ENCODE measurements at regions not wholly inside any gene's neighbourhood (a gene's known extent, or its start where the extent isn't known, plus 50 kb on each side); places are given as distances from the start of the nearest gene placed in this dataset.
"Not testable (repeated sequence)": the region's sequence is repeated elsewhere in the genome, so short reads cannot be mapped to it uniquely, and the experiment has no call there.

DNA sequence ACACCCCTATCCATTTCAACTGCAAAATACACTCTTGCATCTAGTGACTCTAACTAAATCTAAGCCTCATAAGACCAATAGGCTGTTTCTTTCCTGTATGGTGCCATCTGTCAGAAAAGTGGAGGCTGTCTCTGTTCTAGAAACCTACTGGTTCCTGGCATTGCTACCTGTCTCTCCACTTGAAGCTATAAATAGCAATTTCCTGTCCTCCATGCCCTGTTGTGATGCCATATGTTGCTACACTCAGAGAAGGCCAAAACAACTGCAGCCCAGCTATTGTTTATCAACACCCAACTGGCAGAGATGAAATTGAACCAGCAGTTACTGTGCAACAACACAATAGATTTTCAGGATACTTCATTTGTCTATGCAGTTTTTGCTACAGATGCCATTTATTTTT is 1355.1 kb upstream of the SLC39A10 start:
- no peak overlapping the region for H2AFZ ChIP-seq
- H3K9me3 ChIP-seq (ENCODE audit: low read depth), result no peaks in the 10 kb centered on the region
- no peak overlapping the region for H3K4me2 ChIP-seq
- TF ChIP-seq EZH2 (IDR thresholded peaks at IDR 0.05; ENCODE audit: borderline replicate concordance) (no peak), CTCF (IDR thresholded peaks at IDR 0.05; ENCODE audit: poor library complexity) (no peak), EZH2phosphoT487 (IDR thresholded peaks at IDR 0.05; ENCODE audit: low read depth, severe bottlenecking, unreplicated experiment) (no peak)
- no peaks in the 10 kb centered on the region for H3K79me2 ChIP-seq
- H3K4me1 ChIP-seq (ENCODE audit: insufficient read depth), result no peaks in the 10 kb centered on the region
- H3K9me2 ChIP-seq (replicated peaks; ENCODE audit: insufficient read depth), result no peaks in the 10 kb centered on the region
- no peaks in the 10 kb centered on the region for H3K27me3 ChIP-seq
- no peaks in the 10 kb centered on the region for H3K36me3 ChIP-seq (replicated peaks; ENCODE audit: insufficient read depth, low read depth)
- H3K27ac ChIP-seq, result no peak overlapping the region
- no peak for DNase-seq (ENCODE audit: low spot score)
- no peaks in the 10 kb centered on the region for H4K20me1 ChIP-seq (ENCODE audit: insufficient read depth, poor library complexity, severe bottlenecking)
- H3K4me3 ChIP-seq, result no peak overlapping the region

GRCh38 chr2:194294156-194294555 is 1362.9 kb upstream of the SLC39A10 start:
- H3K79me2 ChIP-seq, result no peaks in the 10 kb centered on the region
- no peaks in the 10 kb centered on the region for H3K36me3 ChIP-seq (replicated peaks; ENCODE audit: insufficient read depth, low read depth)
- H3K4me1 ChIP-seq (ENCODE audit: insufficient read depth), result no peaks in the 10 kb centered on the region
- H2AFZ ChIP-seq, result no peak overlapping the region
- H3K9me2 ChIP-seq (replicated peaks; ENCODE audit: insufficient read depth), result no peaks in the 10 kb centered on the region
- no peak overlapping the region for H3K4me3 ChIP-seq
- no peak for DNase-seq (ENCODE audit: low spot score)
- H3K9me3 ChIP-seq (ENCODE audit: low read depth), result no peaks in the 10 kb centered on the region
- 86% methylated on average over 1 of the region's 1 CpG for WGBS (ENCODE audit: low lambda C conversion rate, missing lambda C conversion rate)
- H3K4me2 ChIP-seq, result no peak overlapping the region
- TF ChIP-seq EZH2 (IDR thresholded peaks at IDR 0.05; ENCODE audit: borderline replicate concordance) (no peak), CTCF (IDR thresholded peaks at IDR 0.05; ENCODE audit: poor library complexity) (no peak), EZH2phosphoT487 (IDR thresholded peaks at IDR 0.05; ENCODE audit: low read depth, severe bottlenecking, unreplicated experiment) (no peak)
- no peaks in the 10 kb centered on the region for H3K27me3 ChIP-seq
- H3K27ac ChIP-seq, result no peak overlapping the region
- H4K20me1 ChIP-seq (ENCODE audit: insufficient read depth, poor library complexity, severe bottlenecking), result no peaks in the 10 kb centered on the region

GRCh38 chr2:194291104-194291503 is 1365.9 kb upstream of the SLC39A10 start:
- H3K4me2 ChIP-seq, result no peak overlapping the region
- H2AFZ ChIP-seq, result no peak overlapping the region
- no peaks in the 10 kb centered on the region for H3K4me1 ChIP-seq (ENCODE audit: insufficient read depth)
- H4K20me1 ChIP-seq (ENCODE audit: insufficient read depth, poor library complexity, severe bottlenecking), result no peaks in the 10 kb centered on the region
- no peaks in the 10 kb centered on the region for H3K36me3 ChIP-seq (replicated peaks; ENCODE audit: insufficient read depth, low read depth)
- no peak for DNase-seq (ENCODE audit: low spot score)
- no peak for TF ChIP-seq EZH2phosphoT487 (IDR thresholded peaks at IDR 0.05; ENCODE audit: low read depth, severe bottlenecking, unreplicated experiment)
- no peak for TF ChIP-seq CTCF (IDR thresholded peaks at IDR 0.05; ENCODE audit: poor library complexity)
- TF ChIP-seq EZH2 (IDR thresholded peaks at IDR 0.05; ENCODE audit: borderline replicate concordance), result no peak
- 86% methylated on average over 4 of the region's 4 CpGs for WGBS (ENCODE audit: low lambda C conversion rate, missing lambda C conversion rate)
- no peaks in the 10 kb centered on the region for H3K9me2 ChIP-seq (replicated peaks; ENCODE audit: insufficient read depth)
- H3K9me3 ChIP-seq (ENCODE audit: low read depth), result no peaks in the 10 kb centered on the region
- H3K27ac ChIP-seq, result no peak overlapping the region
- no peaks in the 10 kb centered on the region for H3K79me2 ChIP-seq
- H3K4me3 ChIP-seq, result no peak overlapping the region
- H3K27me3 ChIP-seq, result no peaks in the 10 kb centered on the region

DNA sequence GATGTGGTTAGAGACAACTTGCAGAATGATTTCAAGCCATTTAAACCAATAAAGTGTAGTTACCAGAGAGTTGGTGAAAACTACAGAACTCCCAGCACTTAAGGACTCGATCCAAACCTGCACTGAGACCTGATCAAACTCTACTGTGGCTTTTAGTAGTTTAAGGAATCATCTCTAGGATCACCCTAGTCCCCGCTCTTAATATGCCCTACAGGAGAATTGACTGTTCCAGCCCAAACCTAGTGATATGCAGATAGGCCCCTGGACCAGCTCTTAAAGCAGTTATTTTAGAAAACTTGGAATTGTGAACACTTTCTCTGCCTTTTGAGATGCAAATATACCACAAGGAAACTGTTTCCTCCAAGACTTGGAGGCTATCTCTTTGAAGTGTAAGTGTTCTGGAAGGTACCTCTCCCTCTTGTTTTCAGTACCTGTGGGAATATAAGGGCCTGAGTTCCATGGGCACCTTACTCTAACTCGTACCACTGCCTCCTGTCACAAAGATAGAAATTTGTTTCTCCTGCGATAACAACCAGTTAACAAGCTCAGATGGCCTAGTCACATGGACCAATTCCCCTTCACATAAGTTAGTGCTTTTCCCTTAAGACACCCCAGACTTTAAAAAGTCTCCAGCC is 1367.2 kb upstream of the SLC39A10 start:
- H3K9me2 ChIP-seq (replicated peaks; ENCODE audit: insufficient read depth), result no peaks in the 10 kb centered on the region
- no peak for DNase-seq (ENCODE audit: low spot score)
- no peak overlapping the region for H3K27ac ChIP-seq
- no peak overlapping the region for H2AFZ ChIP-seq
- H3K9me3 ChIP-seq (ENCODE audit: low read depth), result no peaks in the 10 kb centered on the region
- H3K4me3 ChIP-seq, result no peak overlapping the region
- H3K27me3 ChIP-seq, result no peaks in the 10 kb centered on the region
- no peak for TF ChIP-seq CTCF (IDR thresholded peaks at IDR 0.05; ENCODE audit: poor library complexity)
- no peak for TF ChIP-seq EZH2phosphoT487 (IDR thresholded peaks at IDR 0.05; ENCODE audit: low read depth, severe bottlenecking, unreplicated experiment)
- TF ChIP-seq EZH2 (IDR thresholded peaks at IDR 0.05; ENCODE audit: borderline replicate concordance), result no peak
- 82% methylated on average over 4 of the region's 4 CpGs for WGBS (ENCODE audit: low lambda C conversion rate, missing lambda C conversion rate)
- no peaks in the 10 kb centered on the region for H3K4me1 ChIP-seq (ENCODE audit: insufficient read depth)
- no peaks in the 10 kb centered on the region for H3K36me3 ChIP-seq (replicated peaks; ENCODE audit: insufficient read depth, low read depth)
- no peak overlapping the region for H3K4me2 ChIP-seq
- H3K79me2 ChIP-seq, result no peaks in the 10 kb centered on the region
- no peaks in the 10 kb centered on the region for H4K20me1 ChIP-seq (ENCODE audit: insufficient read depth, poor library complexity, severe bottlenecking)

DNA sequence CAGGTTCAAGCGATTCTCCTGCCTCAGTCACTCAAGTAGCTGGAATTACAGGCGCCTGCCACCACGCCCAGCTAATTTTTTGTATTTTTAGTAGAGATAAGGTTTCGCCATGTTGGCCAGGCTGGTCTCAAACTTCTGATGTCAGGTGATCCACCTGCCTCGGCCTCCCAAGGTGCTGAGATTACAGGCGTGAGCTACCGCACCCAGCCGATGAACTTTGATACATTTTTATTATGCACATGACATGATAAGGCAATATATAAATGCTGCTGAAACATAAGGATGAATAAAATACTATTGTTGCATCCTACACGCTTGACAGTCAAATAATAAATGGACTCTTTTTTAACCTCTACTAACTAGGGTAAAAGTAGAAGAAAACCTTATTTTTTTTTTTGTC is 1380.4 kb upstream of the SLC39A10 start:
- DNase-seq (ENCODE audit: low spot score); H3K27me3 ChIP-seq; H4K20me1 ChIP-seq (ENCODE audit: insufficient read depth, poor library complexity, severe bottlenecking); H3K9me3 ChIP-seq (ENCODE audit: low read depth); H3K79me2 ChIP-seq; H3K4me3 ChIP-seq; H2AFZ ChIP-seq; H3K27ac ChIP-seq; H3K9me2 ChIP-seq (replicated peaks; ENCODE audit: insufficient read depth); H3K4me1 ChIP-seq (ENCODE audit: insufficient read depth); H3K4me2 ChIP-seq; H3K36me3 ChIP-seq (replicated peaks; ENCODE audit: insufficient read depth, low read depth): not testable (repeated sequence)
- WGBS (ENCODE audit: low lambda C conversion rate, missing lambda C conversion rate), result 92% methylated on average over 9 of the region's 9 CpGs

Measured in hepatocyte (in vitro differentiated cells).